ENCODE measurements at regions not wholly inside any gene's neighbourhood (a gene's known extent, or its start where the extent isn't known, plus 50 kb on each side); places are given as distances from the start of the nearest gene placed in this dataset.

DNA sequence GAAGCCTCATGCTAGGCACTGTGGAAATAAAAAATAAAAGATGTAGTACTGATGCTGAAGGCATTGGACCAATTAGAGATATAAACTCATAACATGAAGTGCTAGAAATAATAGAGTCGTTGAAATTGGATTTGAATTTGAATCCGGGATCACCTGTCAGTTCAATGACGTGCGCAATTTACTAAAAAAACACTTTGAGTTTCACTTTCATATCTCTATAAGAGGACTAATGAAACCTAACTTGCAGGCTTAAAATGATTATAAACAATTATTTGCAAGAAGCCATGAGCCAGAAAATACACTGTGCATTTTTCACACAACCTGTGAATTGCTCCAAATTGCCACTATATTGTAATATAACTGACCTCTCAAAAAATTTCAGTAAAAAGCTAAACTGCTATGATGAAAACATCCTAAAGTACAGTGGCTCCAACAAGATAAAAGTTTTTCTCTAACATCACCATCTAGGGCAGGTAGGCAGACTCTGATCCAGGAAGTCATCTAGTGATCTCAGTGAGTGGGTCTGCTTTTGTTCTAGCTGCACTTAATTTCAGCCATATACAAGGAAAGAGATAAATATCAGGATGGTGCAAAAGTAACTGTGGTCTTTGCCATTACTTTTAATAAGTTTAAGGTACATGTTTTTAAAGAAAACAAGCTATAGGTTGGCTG is 440.2 kb downstream of the CNTN6 start:
- Histone ChIP-seq H3K27ac (ENCODE audit: low read depth in 1 of 2, low read length in 1 of 2) (no peak overlapping the region), H3K4me1 (ENCODE audit: control insufficient read depth in 2 of 2, insufficient read depth in 2 of 2, low read length in 2 of 2) (no peaks in the 10 kb centered on the region)
- 90% methylated on average over 4 of the region's 4 CpGs for WGBS

DNA sequence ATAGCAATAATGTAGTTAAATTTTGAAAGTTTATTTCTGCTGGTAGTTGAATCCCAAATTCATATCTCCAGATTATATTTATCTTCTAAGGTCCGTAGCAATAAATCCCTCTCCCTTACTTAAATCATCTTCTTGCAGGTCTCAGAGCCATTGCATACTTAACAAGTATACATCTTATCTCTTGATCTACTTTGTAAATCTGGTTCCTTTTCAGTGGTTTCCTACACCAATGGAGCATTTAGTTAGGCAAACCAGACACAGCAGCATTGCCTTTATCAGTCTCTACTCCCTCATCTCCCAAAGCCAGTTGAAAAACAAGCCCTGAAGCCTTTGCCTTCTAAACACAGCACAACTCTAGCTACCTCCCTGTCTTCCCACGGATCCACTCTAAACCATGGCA is 440.9 kb downstream of the CNTN6 start:
- Histone ChIP-seq H3K4me1 (ENCODE audit: control insufficient read depth in 2 of 2, insufficient read depth in 2 of 2, low read length in 2 of 2) (no peaks in the 10 kb centered on the region), H3K36me3 (ENCODE audit: control insufficient read depth in 2 of 2, insufficient read depth in 2 of 2, low read length in 1 of 2) (no peaks in the 10 kb centered on the region), H3K9me3 (ENCODE audit: control insufficient read depth in 2 of 2, insufficient read depth in 1 of 2, low read length in 1 of 2) (peaks cover 0 to 3% of the 10 kb centered on the region in 2 donors), H3K27ac (ENCODE audit: low read depth in 1 of 2, low read length in 1 of 2) (no peak overlapping the region), H3K27me3 (ENCODE audit: control insufficient read depth in 2 of 2, insufficient read depth in 1 of 2, low read length in 1 of 2) (no peaks in the 10 kb centered on the region), H3K4me3 (ENCODE audit: low read length in 2 of 2) (no peak overlapping the region)
- WGBS: 35% methylated on average over 2 of the region's 2 CpGs
- DNase-seq (ENCODE audit: low read depth in 6 of 9, low spot score in 9 of 9): no peak

More for the DNA sequence above, 440.2 kb downstream of the CNTN6 start:
- Histone ChIP-seq H3K36me3 (ENCODE audit: control insufficient read depth in 2 of 2, insufficient read depth in 2 of 2, low read length in 1 of 2) (no peaks in the 10 kb centered on the region), H3K9me3 (ENCODE audit: control insufficient read depth in 2 of 2, insufficient read depth in 1 of 2, low read length in 1 of 2) (peaks cover 0 to 4% of the 10 kb centered on the region in 2 donors), H3K27me3 (ENCODE audit: control insufficient read depth in 2 of 2, insufficient read depth in 1 of 2, low read length in 1 of 2) (no peaks in the 10 kb centered on the region), H3K4me3 (ENCODE audit: low read length in 2 of 2) (no peak overlapping the region)
- DNase-seq (ENCODE audit: low read depth in 6 of 9, low spot score in 9 of 9): no peak

DNA sequence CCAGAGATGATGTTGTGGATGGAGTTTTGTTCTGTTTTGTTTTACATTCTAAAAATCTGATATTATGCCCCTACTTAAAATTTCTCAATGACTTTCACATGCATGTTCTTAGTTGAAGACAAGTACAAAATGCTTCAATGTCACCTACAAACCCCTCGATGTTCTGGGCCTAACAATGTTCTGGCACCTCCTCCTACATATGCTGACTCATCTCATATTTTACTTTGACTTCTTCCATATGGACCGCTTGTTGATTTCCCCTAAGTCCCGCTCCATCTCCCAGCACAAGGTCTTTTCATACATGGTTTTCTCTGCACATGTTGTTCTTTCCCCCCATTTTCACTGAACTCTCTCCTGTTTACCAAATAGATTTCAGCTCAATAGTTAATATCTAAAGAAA is 441.4 kb downstream of the CNTN6 start:
- Histone ChIP-seq H3K4me3 (ENCODE audit: low read length in 2 of 2) (no peak overlapping the region), H3K9me3 (ENCODE audit: control insufficient read depth in 2 of 2, insufficient read depth in 1 of 2, low read length in 1 of 2) (peaks cover 0 to 3% of the 10 kb centered on the region in 2 donors), H3K36me3 (ENCODE audit: control insufficient read depth in 2 of 2, insufficient read depth in 2 of 2, low read length in 1 of 2) (no peaks in the 10 kb centered on the region), H3K27me3 (ENCODE audit: control insufficient read depth in 2 of 2, insufficient read depth in 1 of 2, low read length in 1 of 2) (no peaks in the 10 kb centered on the region), H3K27ac (ENCODE audit: low read depth in 1 of 2, low read length in 1 of 2) (no peak overlapping the region), H3K4me1 (ENCODE audit: control insufficient read depth in 2 of 2, insufficient read depth in 2 of 2, low read length in 2 of 2) (no peaks in the 10 kb centered on the region)
- no peak for DNase-seq (ENCODE audit: low read depth in 6 of 9, low spot score in 9 of 9)
- WGBS: 86% methylated on average over 3 of the region's 3 CpGs

DNA sequence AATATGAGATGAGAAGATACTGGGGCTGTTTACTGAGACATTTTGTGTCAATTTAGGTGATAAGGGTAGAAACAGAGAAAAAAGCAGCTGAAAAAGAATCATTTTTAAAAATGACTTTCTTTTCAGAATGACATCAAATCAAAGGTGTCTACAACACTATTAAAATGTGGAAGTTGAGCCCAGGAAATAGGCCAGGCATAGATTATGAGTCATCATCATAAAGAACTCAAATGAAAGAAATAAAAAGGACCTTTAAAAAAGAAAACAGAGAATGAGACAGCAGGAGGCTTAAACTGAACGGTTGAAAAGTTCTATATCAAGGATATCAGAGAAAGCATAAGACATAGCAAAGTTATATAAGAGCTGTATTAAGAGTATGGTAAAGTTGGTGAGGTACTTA is 442.5 kb downstream of the CNTN6 start:
- DNase-seq (ENCODE audit: low read depth in 6 of 9, low spot score in 9 of 9): no peak
- H3K36me3 ChIP-seq (ENCODE audit: control insufficient read depth in 2 of 2, insufficient read depth in 2 of 2, low read length in 1 of 2): no peaks in the 10 kb centered on the region
- H3K27ac ChIP-seq (ENCODE audit: low read depth in 1 of 2, low read length in 1 of 2): no peak overlapping the region
- H3K9me3 ChIP-seq (ENCODE audit: control insufficient read depth in 2 of 2, insufficient read depth in 1 of 2, low read length in 1 of 2): peaks cover 0 to 3% of the 10 kb centered on the region in 2 donors
- H3K27me3 ChIP-seq (ENCODE audit: control insufficient read depth in 2 of 2, insufficient read depth in 1 of 2, low read length in 1 of 2): no peaks in the 10 kb centered on the region
- 27% methylated on average over 1 of the region's 1 CpG for WGBS
- no peak overlapping the region for H3K4me3 ChIP-seq (ENCODE audit: low read length in 2 of 2)
- H3K4me1 ChIP-seq (ENCODE audit: control insufficient read depth in 2 of 2, insufficient read depth in 2 of 2, low read length in 2 of 2): no peaks in the 10 kb centered on the region

DNA sequence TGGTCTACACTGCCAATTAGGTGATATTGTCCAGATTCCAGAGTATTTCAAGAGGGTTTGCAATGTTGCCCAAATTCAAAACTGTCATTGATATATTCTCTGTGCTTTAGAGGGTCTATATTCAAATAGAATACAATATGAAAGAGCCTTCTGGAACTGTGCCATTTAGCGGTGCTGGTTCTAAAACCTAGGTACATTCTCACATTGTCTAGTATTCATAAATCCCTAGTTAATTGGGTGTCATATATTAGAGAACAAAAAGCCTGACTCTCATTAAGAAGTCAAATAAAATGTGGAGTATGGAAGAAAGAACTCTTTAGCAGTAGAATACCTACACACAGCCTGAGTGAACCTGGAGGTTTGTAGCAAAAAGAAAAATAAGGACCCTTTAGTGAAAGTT is 447.9 kb downstream of the CNTN6 start:
- 94% methylated on average over 1 of the region's 1 CpG for WGBS
- H3K4me1 ChIP-seq (ENCODE audit: control insufficient read depth in 2 of 2, insufficient read depth in 2 of 2, low read length in 2 of 2): no peaks in the 10 kb centered on the region
- no peak overlapping the region for H3K27ac ChIP-seq (ENCODE audit: low read depth in 1 of 2, low read length in 1 of 2)
- no peaks in the 10 kb centered on the region for H3K27me3 ChIP-seq (ENCODE audit: control insufficient read depth in 2 of 2, insufficient read depth in 1 of 2, low read length in 1 of 2)
- no peak overlapping the region for H3K4me3 ChIP-seq (ENCODE audit: low read length in 2 of 2)
- no peak for DNase-seq (ENCODE audit: low read depth in 6 of 9, low spot score in 9 of 9)
- H3K9me3 ChIP-seq (ENCODE audit: control insufficient read depth in 2 of 2, insufficient read depth in 1 of 2, low read length in 1 of 2): peaks cover 0 to 3% of the 10 kb centered on the region in 2 donors
- H3K36me3 ChIP-seq (ENCODE audit: control insufficient read depth in 2 of 2, insufficient read depth in 2 of 2, low read length in 1 of 2): no peaks in the 10 kb centered on the region

DNA sequence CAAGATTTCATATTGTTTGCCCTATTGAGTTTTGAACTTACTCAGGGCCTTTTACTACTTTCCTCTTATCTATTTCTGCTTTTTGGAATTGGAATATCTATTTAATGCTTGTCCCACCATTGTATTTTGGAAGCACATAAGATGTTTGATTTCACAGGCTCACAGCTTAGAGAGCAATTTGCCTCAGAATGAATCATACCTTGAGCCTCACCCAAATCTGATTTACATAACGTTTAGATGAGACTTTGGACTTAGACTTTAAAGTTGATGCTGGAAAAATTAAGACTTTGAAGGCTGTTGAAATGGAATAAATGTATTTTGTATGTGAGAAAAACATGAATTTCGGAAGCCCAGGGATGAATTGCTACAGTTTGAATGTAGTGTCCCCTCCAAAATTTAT is 458.9 kb downstream of the CNTN6 start:
- Histone ChIP-seq H3K27ac (ENCODE audit: low read depth in 1 of 2, low read length in 1 of 2) (no peak overlapping the region), H3K4me3 (ENCODE audit: low read length in 2 of 2) (no peak overlapping the region), H3K27me3 (ENCODE audit: control insufficient read depth in 2 of 2, insufficient read depth in 1 of 2, low read length in 1 of 2) (no peaks in the 10 kb centered on the region), H3K9me3 (ENCODE audit: control insufficient read depth in 2 of 2, insufficient read depth in 1 of 2, low read length in 1 of 2) (peaks cover 0 to 3% of the 10 kb centered on the region in 2 donors), H3K36me3 (ENCODE audit: control insufficient read depth in 2 of 2, insufficient read depth in 2 of 2, low read length in 1 of 2) (no peaks in the 10 kb centered on the region), H3K4me1 (ENCODE audit: control insufficient read depth in 2 of 2, insufficient read depth in 2 of 2, low read length in 2 of 2) (no peaks in the 10 kb centered on the region)
- WGBS: 80% methylated on average over 2 of the region's 2 CpGs
- no peak for DNase-seq (ENCODE audit: low read depth in 6 of 9, low spot score in 9 of 9)

DNA sequence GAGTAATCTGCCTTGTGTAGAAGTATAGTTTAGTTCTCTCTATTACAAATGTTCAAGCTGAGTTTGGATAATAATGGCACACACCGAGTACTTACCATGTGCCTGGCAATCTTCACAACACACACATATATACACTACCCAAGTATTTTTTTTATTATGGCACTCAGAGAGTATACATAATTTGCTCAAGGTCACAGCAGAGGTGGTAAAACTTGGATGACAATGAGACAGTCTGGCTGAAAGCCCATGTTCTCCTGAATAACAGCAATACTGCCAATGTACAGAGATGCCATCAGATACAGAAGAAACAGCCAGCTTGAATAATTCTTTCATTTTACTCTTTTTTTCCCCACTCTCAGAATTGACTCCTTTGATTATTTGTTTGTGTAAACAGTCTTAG is 460.0 kb downstream of the CNTN6 start:
- WGBS: 93% methylated on average over 1 of the region's 1 CpG
- Histone ChIP-seq H3K9me3 (ENCODE audit: control insufficient read depth in 2 of 2, insufficient read depth in 1 of 2, low read length in 1 of 2) (peaks cover 0 to 3% of the 10 kb centered on the region in 2 donors), H3K27me3 (ENCODE audit: control insufficient read depth in 2 of 2, insufficient read depth in 1 of 2, low read length in 1 of 2) (no peaks in the 10 kb centered on the region), H3K4me1 (ENCODE audit: control insufficient read depth in 2 of 2, insufficient read depth in 2 of 2, low read length in 2 of 2) (no peaks in the 10 kb centered on the region), H3K4me3 (ENCODE audit: low read length in 2 of 2) (no peak overlapping the region), H3K36me3 (ENCODE audit: control insufficient read depth in 2 of 2, insufficient read depth in 2 of 2, low read length in 1 of 2) (no peaks in the 10 kb centered on the region), H3K27ac (ENCODE audit: low read depth in 1 of 2, low read length in 1 of 2) (no peak overlapping the region)
- DNase-seq (ENCODE audit: low read depth in 6 of 9, low spot score in 9 of 9): no peak

DNA sequence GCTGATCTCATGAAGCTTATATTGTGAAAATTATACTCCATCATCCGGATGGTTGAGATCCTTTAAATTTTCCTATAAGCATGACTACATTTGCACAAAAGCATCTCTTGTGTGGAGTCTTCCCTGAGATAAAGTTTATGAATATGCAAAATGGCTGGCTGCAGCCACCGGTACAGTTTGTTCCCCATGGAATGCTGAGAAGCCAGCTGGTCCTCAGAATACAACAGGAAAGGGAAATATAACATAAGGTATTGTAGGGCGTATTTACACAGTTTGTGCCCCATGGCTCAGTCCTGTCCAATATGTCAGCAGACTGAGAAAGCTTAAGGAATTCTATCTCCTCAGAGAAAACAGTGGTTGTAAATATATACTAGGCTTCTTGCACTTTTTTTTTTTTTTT is 468.6 kb downstream of the CNTN6 start:
- 93% methylated on average over 3 of the region's 3 CpGs for WGBS
- Histone ChIP-seq H3K27me3 (ENCODE audit: control insufficient read depth in 2 of 2, insufficient read depth in 1 of 2, low read length in 1 of 2) (no peaks in the 10 kb centered on the region), H3K9me3 (ENCODE audit: control insufficient read depth in 2 of 2, insufficient read depth in 1 of 2, low read length in 1 of 2) (peaks cover 0 to 3% of the 10 kb centered on the region in 2 donors), H3K4me1 (ENCODE audit: control insufficient read depth in 2 of 2, insufficient read depth in 2 of 2, low read length in 2 of 2) (no peaks in the 10 kb centered on the region), H3K36me3 (ENCODE audit: control insufficient read depth in 2 of 2, insufficient read depth in 2 of 2, low read length in 1 of 2) (no peaks in the 10 kb centered on the region), H3K27ac (ENCODE audit: low read depth in 1 of 2, low read length in 1 of 2) (no peak overlapping the region), H3K4me3 (ENCODE audit: low read length in 2 of 2) (no peak overlapping the region)
- DNase-seq (ENCODE audit: low read depth in 6 of 9, low spot score in 9 of 9): no peak

DNA sequence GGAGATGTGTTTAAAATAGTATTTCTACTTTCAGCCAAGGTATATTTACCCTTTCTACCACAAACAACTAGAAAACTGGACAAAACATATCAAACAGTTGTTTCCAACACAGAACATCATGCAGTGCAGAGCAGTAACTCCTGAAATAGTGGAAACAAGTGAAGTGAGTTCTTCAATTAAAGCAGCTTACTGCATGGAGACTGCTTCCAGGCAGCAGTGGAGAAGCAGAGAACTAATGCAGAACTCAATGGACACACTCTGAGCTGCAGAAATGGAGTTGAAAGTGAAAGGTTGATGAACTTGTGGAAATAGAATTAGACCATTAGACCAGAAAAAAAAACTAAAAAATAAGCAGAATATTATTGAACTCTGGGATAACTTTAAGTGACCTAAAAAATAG is 478.9 kb downstream of the CNTN6 start:
- no peaks in the 10 kb centered on the region for H3K9me3 ChIP-seq (ENCODE audit: control insufficient read depth in 2 of 2, insufficient read depth in 1 of 2, low read length in 1 of 2)
- no peaks in the 10 kb centered on the region for H3K36me3 ChIP-seq (ENCODE audit: control insufficient read depth in 2 of 2, insufficient read depth in 2 of 2, low read length in 1 of 2)
- H3K27ac ChIP-seq (ENCODE audit: low read depth in 1 of 2, low read length in 1 of 2): no peak overlapping the region
- H3K27me3 ChIP-seq (ENCODE audit: control insufficient read depth in 2 of 2, insufficient read depth in 1 of 2, low read length in 1 of 2): no peaks in the 10 kb centered on the region
- no peak for DNase-seq (ENCODE audit: low read depth in 6 of 9, low spot score in 9 of 9)
- H3K4me1 ChIP-seq (ENCODE audit: control insufficient read depth in 2 of 2, insufficient read depth in 2 of 2, low read length in 2 of 2): no peaks in the 10 kb centered on the region
- no peak overlapping the region for H3K4me3 ChIP-seq (ENCODE audit: low read length in 2 of 2)
